ENCODE measurements at regions not wholly inside any gene's neighbourhood (a gene's known extent, or its start where the extent isn't known, plus 50 kb on each side); places are given as distances from the start of the nearest gene placed in this dataset.

GRCh38 chr4:184897895-184898294 is 72.1 kb upstream of the ACSL1 start:
- no peaks in the 10 kb centered on the region for H3K4me1 ChIP-seq (ENCODE audit: control insufficient read depth, insufficient read depth, low read length)
- H3K9me3 ChIP-seq (ENCODE audit: control insufficient read depth, insufficient read depth, low read depth, low read length), result no peaks in the 10 kb centered on the region
- no peak overlapping the region for H3K27ac ChIP-seq (ENCODE audit: extremely low read depth, low read depth, low read length)
- no peak overlapping the region for H3K4me3 ChIP-seq (ENCODE audit: low read depth, low read length)
- no peaks in the 10 kb centered on the region for H3K36me3 ChIP-seq (ENCODE audit: control insufficient read depth in 2 of 2, insufficient read depth in 1 of 2, low read length in 2 of 2)
- TF ChIP-seq ZNF157 (tag by site-specific recombination; IDR thresholded peaks at IDR 0.05), result no peak
- TF ChIP-seq ZIC2 (tag by site-specific recombination; IDR thresholded peaks at IDR 0.05), result peak; percentile 45; the same call in 1 of the 2 replicates
- ChIA-PET CTCF (interaction anchor here (0.6 kb wide), 3 partner anchors 237 to 1463 kb away, joined by 3 to 5 read pairs (median 3); no protein-coding TSS in a partner anchor), POLR2A (no interaction called here)

GRCh38 chr4:184898793-184899192 is 73.0 kb upstream of the ACSL1 start:
- no peaks in the 10 kb centered on the region for H3K9me3 ChIP-seq (ENCODE audit: control insufficient read depth, insufficient read depth, low read depth, low read length)
- H3K36me3 ChIP-seq (ENCODE audit: control insufficient read depth in 2 of 2, insufficient read depth in 1 of 2, low read length in 2 of 2), result no peaks in the 10 kb centered on the region
- TF ChIP-seq ZNF785 (tag by site-specific recombination; IDR thresholded peaks at IDR 0.05) (no peak), ZNF148 (tag by site-specific recombination; IDR thresholded peaks at IDR 0.05; ENCODE audit: borderline replicate concordance) (no peak), ZNF830 (tag by site-specific recombination; IDR thresholded peaks at IDR 0.05; ENCODE audit: low read depth) (no peak), ZNF571 (tag by site-specific recombination; IDR thresholded peaks at IDR 0.05) (no peak), ZNF324 (tag by site-specific recombination; IDR thresholded peaks at IDR 0.05) (no peak), ZNF169 (tag by site-specific recombination; IDR thresholded peaks at IDR 0.05) (no peak), ZNF366 (tag by site-specific recombination; conservative IDR thresholded peaks at IDR 0.05) (no peak), ZNF626 (tag by site-specific recombination; IDR thresholded peaks at IDR 0.05) (no peak), ZNF138 (tag by site-specific recombination; IDR thresholded peaks at IDR 0.05; ENCODE audit: borderline replicate concordance) (no peak), ZNF704 (tag by site-specific recombination; IDR thresholded peaks at IDR 0.05) (no peak), ZSCAN30 (tag by site-specific recombination; IDR thresholded peaks at IDR 0.05) (no peak), SP7 (tag by site-specific recombination; IDR thresholded peaks at IDR 0.05) (no peak), MEIS1 (CRISPR knock-in tag; IDR thresholded peaks at IDR 0.05; ENCODE audit: borderline replicate concordance) (no peak), ZNF221 (tag by site-specific recombination; IDR thresholded peaks at IDR 0.05; ENCODE audit: borderline replicate concordance) (no peak), ZFP69B (tag by site-specific recombination; IDR thresholded peaks at IDR 0.05) (no peak)
- ChIA-PET CTCF (no interaction called here), POLR2A (no interaction called here)
- H3K4me1 ChIP-seq (ENCODE audit: control insufficient read depth, insufficient read depth, low read length), result no peaks in the 10 kb centered on the region
- H3K4me3 ChIP-seq (ENCODE audit: low read depth, low read length), result no peak overlapping the region
- no peak overlapping the region for H3K27ac ChIP-seq (ENCODE audit: extremely low read depth, low read depth, low read length)

GRCh38 chr4:184899261-184900134 is 73.7 kb upstream of the ACSL1 start:
- ChIA-PET POLR2A (no interaction called here), CTCF (no interaction called here)
- Histone ChIP-seq H3K27ac (ENCODE audit: extremely low read depth, low read depth, low read length) (no peak overlapping the region), H3K4me3 (ENCODE audit: low read depth, low read length) (no peak overlapping the region), H3K4me1 (ENCODE audit: control insufficient read depth, insufficient read depth, low read length) (no peaks in the 10 kb centered on the region), H3K36me3 (ENCODE audit: control insufficient read depth in 2 of 2, insufficient read depth in 1 of 2, low read length in 2 of 2) (no peaks in the 10 kb centered on the region), H3K9me3 (ENCODE audit: control insufficient read depth, insufficient read depth, low read depth, low read length) (no peaks in the 10 kb centered on the region)
- TF ChIP-seq MYNN (tag by site-specific recombination; IDR thresholded peaks at IDR 0.05; ENCODE audit: borderline replicate concordance) (no peak), YY2 (tag by site-specific recombination; IDR thresholded peaks at IDR 0.05) (no peak), SCRT2 (tag by site-specific recombination; IDR thresholded peaks at IDR 0.05) (peak; percentile 41; the same call in 1 of the 2 replicates), ZNF621 (tag by site-specific recombination; IDR thresholded peaks at IDR 0.05) (no peak)

All from HEK293 (cell line).